WTC11 (cell line): ENCODE measurements at regions not wholly inside any gene's neighbourhood (a gene's known extent, or its start where the extent isn't known, plus 50 kb on each side); places are given as distances from the start of the nearest gene placed in this dataset.

Experiments
- ATAC-seq: fragments of 200-7000 bp; cut with Tn5 transposase; 2 replicates; pipeline ENCODE4 v1.10.0; 2021; ENCODE audit warnings: mild to moderate bottlenecking, moderate library complexity
- CTCF ChIA-PET: fragments of 300-600 bp; sonication (Branson Sonifier 250); formaldehyde crosslinking; loops from one replicate; lab custom pipeline; 2021; ENCODE audit warnings: antibody characterized with exemption; lab: Charles Lee
- POLR2A ChIA-PET: fragments of 350-600 bp; sonication (Branson Sonifier 250); formaldehyde crosslinking; loops from one replicate; lab custom pipeline; 2021; ENCODE audit warnings: antibody characterized with exemption; lab: Charles Lee
- DNase-seq: peaks from one replicate; pipeline ENCODE4 v3.0.0; 2021; ENCODE audit warnings: low spot score
- H3K27ac Mint-ChIP-seq: 2 replicates; pipeline ENCODE4 v1.8.0; 2021; ENCODE audit warnings: mixed read lengths
- H3K27me3 Mint-ChIP-seq: 2 replicates; pipeline ENCODE4 v1.8.0; 2021; ENCODE audit warnings: low read depth, mild to moderate bottlenecking, moderate library complexity, mixed read lengths
- H3K36me3 Mint-ChIP-seq: 2 replicates; pipeline ENCODE4 v1.8.0; 2021; ENCODE audit warnings: mixed read lengths
- H3K4me1 Mint-ChIP-seq: 2 replicates; pipeline ENCODE4 v1.8.0; 2022; ENCODE audit warnings: mixed read lengths
- H3K4me3 Mint-ChIP-seq: 2 replicates; pipeline ENCODE4 v1.8.0; 2021; ENCODE audit warnings: mild to moderate bottlenecking, moderate library complexity, mixed read lengths
- H3K9me3 Mint-ChIP-seq: 2 replicates; pipeline ENCODE4 v1.8.0; 2021; ENCODE audit warnings: mixed read lengths
- CREB1 ChIP-seq: sonication (generic); formaldehyde crosslinking; IDR thresholded peaks from 2 replicates; pipeline ENCODE4 v1.8.0; 2023; ENCODE audit warnings: mild to moderate bottlenecking, missing genetic modification reagents
- ESRRA ChIP-seq: sonication (generic); formaldehyde crosslinking; IDR thresholded peaks from 2 replicates; pipeline ENCODE4 v1.8.1; 2022; ENCODE audit warnings: mild to moderate bottlenecking, missing genetic modification reagents, borderline replicate concordance
- GRHL2 ChIP-seq: fragments of 250-450 bp; sonication (Bioruptor Pico); IDR thresholded peaks from 2 replicates; pipeline ENCODE4 v1.8.0; 2022; ENCODE audit warnings: mild to moderate bottlenecking, moderate library complexity; ENCODE audit not compliant: insufficient replicate concordance, severe bottlenecking
- JAZF1 ChIP-seq: fragments of 250-450 bp; sonication (Bioruptor Pico); IDR thresholded peaks from 2 replicates; pipeline ENCODE4 v1.9.0; 2021; ENCODE audit warnings: moderate library complexity, mild to moderate bottlenecking, inconsistent platforms
- RORB ChIP-seq: fragments of 250-450 bp; sonication (Bioruptor Pico); IDR thresholded peaks from 2 replicates; pipeline ENCODE4 v1.9.0; 2021; ENCODE audit warnings: mild to moderate bottlenecking
- SMAD3 ChIP-seq: sonication (generic); formaldehyde crosslinking; IDR thresholded peaks from 2 replicates; pipeline ENCODE4 v1.8.0; 2022; ENCODE audit warnings: missing genetic modification reagents, mild to moderate bottlenecking, borderline replicate concordance
- SOX15 ChIP-seq: fragments of 250-450 bp; sonication (Bioruptor Pico); IDR thresholded peaks from 2 replicates; pipeline ENCODE4 v1.9.0; 2021; ENCODE audit warnings: mild to moderate bottlenecking
- SP1 ChIP-seq: sonication (generic); formaldehyde crosslinking; conservative IDR thresholded peaks from 2 replicates; pipeline ENCODE4 v1.8.1; 2022; ENCODE audit warnings: missing genetic modification reagents
- TEAD1 ChIP-seq: sonication (generic); formaldehyde crosslinking; IDR thresholded peaks from 2 replicates; pipeline ENCODE4 v1.8.0; 2022; ENCODE audit warnings: mild to moderate bottlenecking, missing genetic modification reagents
- ZBTB21 ChIP-seq: sonication (generic); formaldehyde crosslinking; IDR thresholded peaks from 2 replicates; pipeline ENCODE4 v1.8.1; 2023; ENCODE audit warnings: mild to moderate bottlenecking, missing genetic modification reagents, borderline replicate concordance
- ZNF263 ChIP-seq: sonication (generic); formaldehyde crosslinking; IDR thresholded peaks from 2 replicates; pipeline ENCODE4 v1.8.1; 2022; ENCODE audit warnings: low read depth, mild to moderate bottlenecking, moderate library complexity, missing genetic modification reagents
- TF ChIP-seq, protein P1 (sequence below): fragments of 200-600 bp; IDR thresholded peaks from 2 replicates; pipeline ENCODE4 v1.8.0; 2022; ENCODE audit warnings: antibody characterized with exemption
- TF ChIP-seq, protein P2 (sequence below): fragments of 250-450 bp; sonication (Bioruptor Pico); IDR thresholded peaks from 2 replicates; pipeline ENCODE4 v1.9.0; 2021; ENCODE audit warnings: mild to moderate bottlenecking, borderline replicate concordance
- TF ChIP-seq, protein P3 (sequence below): fragments of 250-450 bp; sonication (Bioruptor Pico); IDR thresholded peaks from 2 replicates; pipeline ENCODE4 v2.1.2; 2022; ENCODE audit warnings: mild to moderate bottlenecking, moderate library complexity
- TF ChIP-seq, protein P4 (sequence below): sonication (generic); formaldehyde crosslinking; IDR thresholded peaks from 2 replicates; pipeline ENCODE4 v1.8.1; 2023; ENCODE audit warnings: mild to moderate bottlenecking, missing genetic modification reagents, borderline replicate concordance

DNA sequence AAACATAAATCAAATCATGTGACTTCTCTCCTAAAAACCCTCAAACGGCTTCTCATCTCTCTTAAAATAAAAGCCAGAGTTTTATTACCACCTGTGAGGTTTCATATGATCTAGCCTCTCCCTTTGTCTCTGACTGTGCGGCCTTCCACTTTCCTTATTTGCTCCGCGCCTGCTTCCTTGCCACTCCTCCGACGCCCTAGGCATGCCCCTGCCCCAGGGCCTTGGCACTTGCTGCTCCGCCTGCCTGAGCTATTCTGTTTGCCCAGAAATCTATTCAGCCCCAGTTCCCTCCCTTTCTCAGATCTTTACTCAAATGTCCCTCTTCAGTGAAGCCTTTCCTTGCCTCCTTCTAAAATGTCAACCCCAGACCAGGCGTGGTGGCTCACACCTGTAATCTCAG is 57.5 kb upstream of the DISP3 start (continued):
- TF ChIP-seq, protein P1, sequence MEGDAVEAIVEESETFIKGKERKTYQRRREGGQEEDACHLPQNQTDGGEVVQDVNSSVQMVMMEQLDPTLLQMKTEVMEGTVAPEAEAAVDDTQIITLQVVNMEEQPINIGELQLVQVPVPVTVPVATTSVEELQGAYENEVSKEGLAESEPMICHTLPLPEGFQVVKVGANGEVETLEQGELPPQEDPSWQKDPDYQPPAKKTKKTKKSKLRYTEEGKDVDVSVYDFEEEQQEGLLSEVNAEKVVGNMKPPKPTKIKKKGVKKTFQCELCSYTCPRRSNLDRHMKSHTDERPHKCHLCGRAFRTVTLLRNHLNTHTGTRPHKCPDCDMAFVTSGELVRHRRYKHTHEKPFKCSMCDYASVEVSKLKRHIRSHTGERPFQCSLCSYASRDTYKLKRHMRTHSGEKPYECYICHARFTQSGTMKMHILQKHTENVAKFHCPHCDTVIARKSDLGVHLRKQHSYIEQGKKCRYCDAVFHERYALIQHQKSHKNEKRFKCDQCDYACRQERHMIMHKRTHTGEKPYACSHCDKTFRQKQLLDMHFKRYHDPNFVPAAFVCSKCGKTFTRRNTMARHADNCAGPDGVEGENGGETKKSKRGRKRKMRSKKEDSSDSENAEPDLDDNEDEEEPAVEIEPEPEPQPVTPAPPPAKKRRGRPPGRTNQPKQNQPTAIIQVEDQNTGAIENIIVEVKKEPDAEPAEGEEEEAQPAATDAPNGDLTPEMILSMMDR = no peak
- TF ChIP-seq TEAD1 (CRISPR knock-in tag) (no peak), CREB1 (CRISPR knock-in tag) (no peak), SP1 (no peak), SOX15 (CRISPR knock-in tag) (no peak)
- TF ChIP-seq, protein P2, sequence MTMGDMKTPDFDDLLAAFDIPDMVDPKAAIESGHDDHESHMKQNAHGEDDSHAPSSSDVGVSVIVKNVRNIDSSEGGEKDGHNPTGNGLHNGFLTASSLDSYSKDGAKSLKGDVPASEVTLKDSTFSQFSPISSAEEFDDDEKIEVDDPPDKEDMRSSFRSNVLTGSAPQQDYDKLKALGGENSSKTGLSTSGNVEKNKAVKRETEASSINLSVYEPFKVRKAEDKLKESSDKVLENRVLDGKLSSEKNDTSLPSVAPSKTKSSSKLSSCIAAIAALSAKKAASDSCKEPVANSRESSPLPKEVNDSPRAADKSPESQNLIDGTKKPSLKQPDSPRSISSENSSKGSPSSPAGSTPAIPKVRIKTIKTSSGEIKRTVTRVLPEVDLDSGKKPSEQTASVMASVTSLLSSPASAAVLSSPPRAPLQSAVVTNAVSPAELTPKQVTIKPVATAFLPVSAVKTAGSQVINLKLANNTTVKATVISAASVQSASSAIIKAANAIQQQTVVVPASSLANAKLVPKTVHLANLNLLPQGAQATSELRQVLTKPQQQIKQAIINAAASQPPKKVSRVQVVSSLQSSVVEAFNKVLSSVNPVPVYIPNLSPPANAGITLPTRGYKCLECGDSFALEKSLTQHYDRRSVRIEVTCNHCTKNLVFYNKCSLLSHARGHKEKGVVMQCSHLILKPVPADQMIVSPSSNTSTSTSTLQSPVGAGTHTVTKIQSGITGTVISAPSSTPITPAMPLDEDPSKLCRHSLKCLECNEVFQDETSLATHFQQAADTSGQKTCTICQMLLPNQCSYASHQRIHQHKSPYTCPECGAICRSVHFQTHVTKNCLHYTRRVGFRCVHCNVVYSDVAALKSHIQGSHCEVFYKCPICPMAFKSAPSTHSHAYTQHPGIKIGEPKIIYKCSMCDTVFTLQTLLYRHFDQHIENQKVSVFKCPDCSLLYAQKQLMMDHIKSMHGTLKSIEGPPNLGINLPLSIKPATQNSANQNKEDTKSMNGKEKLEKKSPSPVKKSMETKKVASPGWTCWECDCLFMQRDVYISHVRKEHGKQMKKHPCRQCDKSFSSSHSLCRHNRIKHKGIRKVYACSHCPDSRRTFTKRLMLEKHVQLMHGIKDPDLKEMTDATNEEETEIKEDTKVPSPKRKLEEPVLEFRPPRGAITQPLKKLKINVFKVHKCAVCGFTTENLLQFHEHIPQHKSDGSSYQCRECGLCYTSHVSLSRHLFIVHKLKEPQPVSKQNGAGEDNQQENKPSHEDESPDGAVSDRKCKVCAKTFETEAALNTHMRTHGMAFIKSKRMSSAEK (CRISPR knock-in tag) = no peak

DNA sequence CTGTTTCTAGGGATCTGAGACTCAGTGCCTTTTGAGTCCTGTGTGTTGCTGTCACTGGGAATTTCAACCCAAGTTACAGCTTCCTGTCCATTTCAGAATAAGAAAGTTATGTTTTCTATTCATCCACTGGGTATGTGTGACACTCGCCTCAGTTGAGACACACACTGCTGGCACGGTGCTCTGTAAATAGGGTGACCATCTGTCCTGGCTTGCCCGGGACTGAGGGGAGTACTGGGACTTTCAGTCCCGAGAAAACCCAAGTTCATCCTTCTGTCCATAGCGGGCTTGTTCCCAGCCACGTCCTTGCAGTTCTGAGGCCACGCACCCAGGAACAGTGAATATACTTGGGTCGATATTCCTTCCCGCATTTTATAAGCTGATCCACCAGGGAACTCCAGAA is 56.3 kb upstream of the DISP3 start:
- no peaks in the 10 kb centered on the region for H3K36me3 Mint-ChIP-seq
- H3K27ac Mint-ChIP-seq = no peak overlapping the region
- no peak for DNase-seq
- H3K27me3 Mint-ChIP-seq = peaks cover 2% of the 10 kb centered on the region; the same call in 1 of the 2 replicates
- H3K9me3 Mint-ChIP-seq = no peaks in the 10 kb centered on the region
- ChIA-PET POLR2A (no interaction called here), CTCF (interaction anchor here (2.3 kb wide), 1 partner anchor 149 kb away, joined by 5 read pairs; no protein-coding TSS in a partner anchor)
- TF ChIP-seq ZNF263 (CRISPR knock-in tag) = no peak
- no peak for TF ChIP-seq GRHL2 (CRISPR knock-in tag)
- TF ChIP-seq, protein P3, sequence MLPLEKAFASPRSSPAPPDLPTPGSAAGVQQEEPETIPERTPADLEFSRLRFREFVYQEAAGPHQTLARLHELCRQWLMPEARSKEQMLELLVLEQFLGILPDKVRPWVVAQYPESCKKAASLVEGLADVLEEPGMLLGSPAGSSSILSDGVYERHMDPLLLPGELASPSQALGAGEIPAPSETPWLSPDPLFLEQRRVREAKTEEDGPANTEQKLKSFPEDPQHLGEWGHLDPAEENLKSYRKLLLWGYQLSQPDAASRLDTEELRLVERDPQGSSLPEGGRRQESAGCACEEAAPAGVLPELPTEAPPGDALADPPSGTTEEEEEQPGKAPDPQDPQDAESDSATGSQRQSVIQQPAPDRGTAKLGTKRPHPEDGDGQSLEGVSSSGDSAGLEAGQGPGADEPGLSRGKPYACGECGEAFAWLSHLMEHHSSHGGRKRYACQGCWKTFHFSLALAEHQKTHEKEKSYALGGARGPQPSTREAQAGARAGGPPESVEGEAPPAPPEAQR (CRISPR knock-in tag) = no peak
- no peak for TF ChIP-seq ZBTB21
- no peak for TF ChIP-seq RORB (CRISPR knock-in tag)
- no peak for TF ChIP-seq SMAD3 (CRISPR knock-in tag)
- no peak for TF ChIP-seq SOX15 (CRISPR knock-in tag)
- TF ChIP-seq JAZF1 (CRISPR knock-in tag) = no peak
- TF ChIP-seq, protein P4, sequence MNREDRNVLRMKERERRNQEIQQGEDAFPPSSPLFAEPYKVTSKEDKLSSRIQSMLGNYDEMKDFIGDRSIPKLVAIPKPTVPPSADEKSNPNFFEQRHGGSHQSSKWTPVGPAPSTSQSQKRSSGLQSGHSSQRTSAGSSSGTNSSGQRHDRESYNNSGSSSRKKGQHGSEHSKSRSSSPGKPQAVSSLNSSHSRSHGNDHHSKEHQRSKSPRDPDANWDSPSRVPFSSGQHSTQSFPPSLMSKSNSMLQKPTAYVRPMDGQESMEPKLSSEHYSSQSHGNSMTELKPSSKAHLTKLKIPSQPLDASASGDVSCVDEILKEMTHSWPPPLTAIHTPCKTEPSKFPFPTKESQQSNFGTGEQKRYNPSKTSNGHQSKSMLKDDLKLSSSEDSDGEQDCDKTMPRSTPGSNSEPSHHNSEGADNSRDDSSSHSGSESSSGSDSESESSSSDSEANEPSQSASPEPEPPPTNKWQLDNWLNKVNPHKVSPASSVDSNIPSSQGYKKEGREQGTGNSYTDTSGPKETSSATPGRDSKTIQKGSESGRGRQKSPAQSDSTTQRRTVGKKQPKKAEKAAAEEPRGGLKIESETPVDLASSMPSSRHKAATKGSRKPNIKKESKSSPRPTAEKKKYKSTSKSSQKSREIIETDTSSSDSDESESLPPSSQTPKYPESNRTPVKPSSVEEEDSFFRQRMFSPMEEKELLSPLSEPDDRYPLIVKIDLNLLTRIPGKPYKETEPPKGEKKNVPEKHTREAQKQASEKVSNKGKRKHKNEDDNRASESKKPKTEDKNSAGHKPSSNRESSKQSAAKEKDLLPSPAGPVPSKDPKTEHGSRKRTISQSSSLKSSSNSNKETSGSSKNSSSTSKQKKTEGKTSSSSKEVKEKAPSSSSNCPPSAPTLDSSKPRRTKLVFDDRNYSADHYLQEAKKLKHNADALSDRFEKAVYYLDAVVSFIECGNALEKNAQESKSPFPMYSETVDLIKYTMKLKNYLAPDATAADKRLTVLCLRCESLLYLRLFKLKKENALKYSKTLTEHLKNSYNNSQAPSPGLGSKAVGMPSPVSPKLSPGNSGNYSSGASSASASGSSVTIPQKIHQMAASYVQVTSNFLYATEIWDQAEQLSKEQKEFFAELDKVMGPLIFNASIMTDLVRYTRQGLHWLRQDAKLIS (CRISPR knock-in tag) = no peak
- no peak for TF ChIP-seq ESRRA
- H3K4me1 Mint-ChIP-seq = peaks cover 2% of the 10 kb centered on the region; the same call in 1 of the 2 replicates
- H3K4me3 Mint-ChIP-seq = no peak overlapping the region
- ATAC-seq = no peak
